CD4-positive, alpha-beta T cell treated with Interleukin-4 for 1 hour (primary cell): ENCODE measurements at regions not wholly inside any gene's neighbourhood (a gene's known extent, or its start where the extent isn't known, plus 50 kb on each side); places are given as distances from the start of the nearest gene placed in this dataset.
"Not testable (repeated sequence)": the region's sequence is repeated elsewhere in the genome, so short reads cannot be mapped to it uniquely, and the experiment has no call there.

ENCODE experiments used
- DNase-seq, 2 donors: peaks; one replicate each; pipeline ENCODE4 v3.0.0-alpha.2; 2020 to 2022

DNA sequence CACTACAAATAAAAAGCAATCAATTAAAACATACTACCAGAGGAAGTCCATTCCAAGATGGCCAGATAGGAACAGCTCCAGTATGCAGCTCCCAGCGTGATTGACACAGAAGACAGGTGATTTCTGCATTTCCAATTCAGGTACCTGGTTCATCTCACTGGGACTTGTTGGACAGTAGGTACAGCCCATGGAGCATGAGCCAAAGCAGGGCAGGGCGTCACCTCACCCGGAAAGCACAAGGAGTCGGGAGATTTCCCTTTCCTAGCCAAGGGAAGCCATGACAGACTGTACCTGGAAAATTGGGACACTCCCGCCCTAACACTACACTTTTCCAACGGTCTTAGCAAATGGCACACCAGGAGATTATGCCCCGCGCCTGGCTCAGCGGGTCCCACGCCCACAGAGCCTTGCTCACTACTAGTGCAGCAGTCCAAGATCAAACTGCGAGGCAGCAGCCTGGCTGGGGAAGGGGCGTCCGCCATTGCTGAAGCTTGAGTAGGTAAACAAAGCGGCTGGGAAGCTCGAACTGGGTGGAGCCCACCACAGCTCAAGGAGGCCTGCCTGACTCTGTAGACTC lies 106.0 kb downstream of the BUD13 start:
- not testable (repeated sequence) for DNase-seq

DNA sequence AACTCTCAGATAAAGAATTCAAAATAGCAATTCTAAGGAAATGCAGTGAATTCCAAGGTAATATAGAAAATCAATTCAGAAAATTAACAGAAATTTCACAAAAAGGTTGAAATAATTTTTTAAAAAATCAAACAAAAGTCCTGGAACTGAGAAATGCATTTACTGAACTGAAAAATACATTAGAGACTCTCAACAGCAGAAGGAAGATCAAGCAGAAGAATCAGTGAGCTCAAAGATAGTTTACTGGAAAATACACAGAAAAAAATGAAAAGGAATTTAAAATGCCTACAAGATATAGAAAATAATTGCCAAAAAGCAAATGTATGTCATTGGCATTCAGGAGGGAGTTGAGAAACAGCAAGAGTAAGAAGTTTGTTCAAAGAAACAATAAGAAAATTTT lies 107.3 kb downstream of the BUD13 start:
- DNase-seq: no peak

DNA sequence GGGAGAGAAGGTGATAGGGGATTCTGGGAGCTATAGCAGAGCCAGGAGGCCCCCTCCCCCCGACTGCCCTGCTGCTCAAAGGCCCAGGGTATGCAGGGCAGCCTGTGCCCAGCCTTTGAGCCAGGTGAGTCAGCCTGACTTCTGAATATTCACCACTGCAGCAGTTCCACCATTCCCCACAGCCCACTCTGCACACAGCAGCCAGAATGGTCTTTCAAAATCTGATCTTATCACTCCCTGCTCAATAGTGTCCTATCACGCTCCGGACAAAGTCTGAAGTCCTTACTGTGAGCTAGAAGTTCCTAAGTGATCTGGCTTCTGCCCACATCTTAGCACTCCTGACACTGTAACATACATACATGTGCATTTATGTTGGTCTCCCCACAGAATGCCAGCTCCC lies 111.7 kb downstream of the BUD13 start:
- DNase-seq: no peak

DNA sequence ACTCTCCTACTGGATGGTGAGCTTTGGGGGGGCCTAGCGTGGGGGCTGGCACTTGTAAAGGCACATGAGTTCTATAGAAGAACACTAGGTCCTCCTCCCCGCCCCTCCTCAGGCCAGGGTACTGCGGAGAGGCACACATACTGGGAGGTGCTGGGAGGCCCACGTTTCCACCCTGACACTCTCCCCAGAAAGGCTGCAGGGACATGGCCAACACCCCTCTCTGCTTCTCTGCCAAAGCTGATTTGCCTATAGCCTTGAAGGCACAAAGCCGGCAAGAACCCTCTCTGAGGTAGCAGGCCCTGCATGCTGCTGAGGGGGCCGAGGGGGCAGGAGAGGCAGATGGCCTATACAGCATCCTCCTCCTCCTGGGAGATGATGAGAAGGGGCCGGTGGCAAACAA lies 112.8 kb downstream of the BUD13 start:
- no peak for DNase-seq

DNA sequence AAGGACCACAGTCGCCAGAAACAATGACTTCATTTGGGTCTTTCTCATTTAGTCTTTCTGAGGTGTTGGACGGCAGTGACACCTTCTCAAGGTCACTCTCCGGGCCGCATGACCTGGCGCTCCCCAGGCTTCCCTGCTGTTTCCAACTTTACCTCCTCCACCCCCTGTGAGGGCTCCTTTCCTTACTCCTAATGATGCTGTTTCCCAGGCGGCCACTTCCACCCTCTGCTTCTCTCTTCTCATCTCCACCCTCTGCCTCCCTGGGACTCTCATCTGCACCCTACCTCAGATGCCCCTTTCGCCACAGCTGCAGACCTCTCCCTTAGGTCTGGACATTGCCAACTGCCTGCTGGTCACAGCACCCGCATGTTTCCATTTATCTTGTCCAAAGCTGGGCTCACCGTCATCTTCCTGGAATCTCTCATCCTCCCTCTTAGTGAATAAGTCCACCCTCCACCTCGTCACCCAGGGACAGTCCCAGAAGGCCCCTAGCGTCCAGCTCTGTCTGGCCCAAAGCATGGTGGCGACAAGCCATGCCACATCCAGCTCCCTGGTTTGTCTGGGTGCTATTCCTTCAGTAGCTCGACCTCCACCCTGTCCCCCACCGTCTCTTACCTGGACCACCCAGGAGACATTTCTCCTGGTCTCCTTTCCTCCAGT lies 113.8 kb downstream of the BUD13 start:
- no peak for DNase-seq

DNA sequence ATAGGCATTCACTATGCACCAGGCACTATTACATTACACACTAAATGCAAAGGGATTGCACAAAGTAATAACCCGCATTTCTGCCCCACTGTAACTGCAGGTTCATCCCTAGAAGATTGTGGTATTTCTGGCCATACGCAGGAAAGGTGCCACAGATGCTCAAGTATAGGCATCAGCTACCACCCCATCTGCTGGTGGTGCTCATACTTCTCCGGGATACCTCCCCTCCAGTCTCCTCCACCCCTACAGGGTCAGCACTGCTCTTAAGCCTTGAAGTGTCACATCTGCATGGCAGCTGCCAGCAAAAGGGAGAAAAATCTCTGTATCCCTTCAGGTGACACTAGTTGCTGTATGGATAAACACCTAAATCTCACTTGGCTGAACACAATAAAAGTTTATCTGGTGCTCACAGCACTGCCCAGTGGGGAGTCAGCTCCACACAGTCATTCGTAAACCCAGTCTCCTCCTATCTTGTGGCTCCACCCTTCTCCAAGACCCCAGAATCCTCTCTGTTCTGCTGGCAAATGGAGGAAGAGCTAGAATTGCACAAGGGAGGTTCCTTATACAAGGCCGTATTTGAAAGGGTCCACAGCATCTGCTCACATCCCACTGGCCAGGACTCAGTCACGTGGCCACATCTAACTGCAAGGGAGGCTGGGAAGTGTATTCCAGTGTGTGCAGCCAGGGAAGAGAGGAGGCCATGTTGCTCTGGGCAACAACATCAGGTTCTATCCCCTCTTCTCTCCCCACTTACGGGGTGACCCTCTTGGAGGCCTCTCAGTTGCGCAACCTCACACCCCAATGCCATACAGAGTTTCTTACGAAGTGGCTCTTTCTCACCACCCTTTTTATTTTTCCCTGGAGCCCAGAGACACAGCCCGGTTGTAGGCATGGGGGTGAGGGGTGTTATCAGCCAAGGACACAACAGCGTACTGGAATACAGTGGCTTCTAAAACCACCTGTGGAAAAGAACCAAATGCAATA lies 114.7 kb downstream of the BUD13 start:
- DNase-seq: no peak

DNA sequence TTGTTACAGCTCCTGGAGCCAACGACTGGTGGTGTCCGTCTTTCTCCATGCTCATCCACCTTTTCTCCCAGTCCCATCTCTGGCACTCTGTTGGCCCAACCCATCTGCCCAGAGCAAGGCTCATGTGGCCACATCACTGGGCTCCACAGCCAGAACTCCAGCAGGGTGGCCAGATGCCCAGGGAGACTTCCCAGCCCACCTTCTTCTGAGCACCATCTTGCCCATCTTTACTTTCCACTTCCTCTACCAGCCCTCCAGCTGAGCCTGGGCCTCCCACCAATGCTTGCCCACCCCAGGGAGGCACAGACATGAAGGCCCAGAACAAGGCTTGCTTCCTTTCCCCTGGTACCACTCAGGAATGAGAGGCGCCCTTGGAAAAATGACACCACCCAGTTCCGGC lies 116.8 kb downstream of the BUD13 start:
- DNase-seq: no peak

DNA sequence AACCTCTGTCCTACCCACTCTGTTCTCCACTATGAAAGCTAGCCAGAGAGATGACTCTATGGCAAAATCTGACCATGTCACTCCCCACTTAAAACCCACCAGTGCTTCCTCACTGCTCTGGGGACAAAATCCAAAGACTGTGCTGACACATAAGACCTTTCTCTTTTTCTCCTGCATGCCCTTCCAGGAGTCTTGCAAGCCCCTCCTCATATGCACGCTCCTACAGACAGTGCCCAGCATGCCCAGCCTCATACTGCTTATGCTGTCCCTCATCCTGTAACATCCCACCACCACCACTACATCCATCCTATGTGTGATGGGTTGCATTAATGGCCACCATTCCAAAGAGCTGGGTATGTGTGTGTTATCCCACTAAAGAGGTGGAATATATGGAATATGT lies 118.3 kb downstream of the BUD13 start:
- DNase-seq: no peak

DNA sequence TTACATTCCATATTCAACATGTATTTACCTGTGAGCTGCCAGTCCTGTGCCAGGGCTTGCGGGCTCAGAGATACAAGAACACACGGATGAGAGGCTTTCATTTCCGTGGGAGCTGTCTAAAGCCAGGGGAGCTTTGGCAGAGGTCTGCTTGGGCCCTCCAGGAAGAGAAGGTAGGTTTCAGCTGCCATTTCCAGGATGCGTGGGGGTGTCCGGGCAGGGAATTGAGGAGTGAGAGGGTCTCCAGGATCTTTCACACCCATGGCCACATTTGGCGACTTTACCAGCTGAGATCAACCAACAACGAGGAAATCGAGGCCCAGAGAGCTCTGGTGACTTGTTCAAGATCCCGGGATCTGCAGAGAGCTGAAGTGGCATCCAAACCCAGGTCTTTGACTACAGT lies 119.6 kb downstream of the BUD13 start:
- no peak for DNase-seq

DNA sequence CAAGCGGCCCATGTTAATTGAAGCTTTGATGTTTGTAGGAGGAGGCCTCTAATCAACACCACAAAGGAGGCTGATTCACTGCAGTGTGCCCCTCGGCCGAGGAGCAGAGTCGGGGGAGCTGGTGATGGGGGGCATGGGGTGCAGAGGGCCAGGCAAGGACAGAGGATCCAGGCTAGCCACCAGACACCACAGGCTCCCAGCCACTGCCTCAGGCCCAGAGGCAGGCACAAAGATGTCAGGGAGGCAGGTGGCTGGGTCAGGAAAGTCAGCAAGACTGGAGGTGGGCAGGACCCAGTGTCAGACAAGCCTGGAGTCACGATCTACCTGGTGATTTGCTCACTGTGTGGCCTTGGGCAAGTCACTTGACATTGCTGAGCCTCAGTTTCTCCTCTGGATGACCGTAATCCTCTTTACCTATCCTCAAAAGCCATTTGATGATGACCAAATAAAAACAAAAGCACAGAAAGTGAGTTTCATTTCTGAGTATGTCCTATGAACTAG lies 121.0 kb downstream of the BUD13 start:
- no peak for DNase-seq

DNA sequence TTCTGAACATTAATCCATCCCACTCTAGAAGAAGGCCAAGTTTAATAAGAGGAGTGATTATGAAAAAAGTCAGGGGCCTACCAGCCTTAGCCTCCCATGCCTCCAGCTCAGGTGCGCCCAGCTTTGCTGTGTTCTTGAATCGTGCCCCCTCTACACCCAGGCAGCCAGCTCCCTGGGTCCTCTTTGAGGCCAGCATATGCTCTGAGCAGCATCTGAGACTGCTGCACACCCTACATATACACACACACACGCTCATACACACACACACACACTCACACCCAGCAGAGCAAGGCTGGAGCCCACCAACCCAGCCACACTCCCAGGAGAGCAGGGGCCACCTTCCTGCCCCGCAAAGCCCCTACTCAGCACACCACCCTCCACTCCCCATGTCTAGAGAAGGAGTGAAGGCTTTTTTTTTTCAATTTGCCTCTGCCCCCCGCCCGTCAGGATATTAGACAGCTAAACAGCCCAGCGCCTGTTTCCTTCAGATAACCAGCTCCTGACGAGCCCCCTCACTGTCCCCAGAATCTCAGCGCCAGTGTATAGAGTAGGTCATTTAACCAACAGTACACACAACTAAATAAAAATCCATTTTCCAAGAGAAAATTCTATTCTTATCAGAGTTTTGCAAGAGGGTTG lies 121.6 kb downstream of the BUD13 start:
- DNase-seq: no peak

DNA sequence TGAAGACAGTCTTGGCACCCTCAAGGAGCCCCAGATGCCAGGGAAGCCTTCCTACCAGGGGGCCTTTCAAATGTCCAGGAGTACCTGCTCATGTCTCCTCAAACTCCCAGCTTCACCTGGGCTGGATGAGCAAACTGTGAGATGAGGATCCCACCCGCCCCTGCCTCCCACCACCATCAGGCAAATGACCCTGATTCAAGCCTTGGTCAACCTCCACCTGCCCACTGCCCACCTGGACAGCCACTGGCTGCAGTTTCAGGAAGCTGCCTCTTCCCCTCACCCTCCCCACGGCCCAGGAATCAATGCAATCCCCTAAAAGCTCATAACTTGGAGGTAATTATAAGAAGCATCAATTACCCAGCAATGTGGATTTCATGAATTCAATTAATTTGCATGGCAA lies 122.7 kb downstream of the BUD13 start:
- DNase-seq: no peak

DNA sequence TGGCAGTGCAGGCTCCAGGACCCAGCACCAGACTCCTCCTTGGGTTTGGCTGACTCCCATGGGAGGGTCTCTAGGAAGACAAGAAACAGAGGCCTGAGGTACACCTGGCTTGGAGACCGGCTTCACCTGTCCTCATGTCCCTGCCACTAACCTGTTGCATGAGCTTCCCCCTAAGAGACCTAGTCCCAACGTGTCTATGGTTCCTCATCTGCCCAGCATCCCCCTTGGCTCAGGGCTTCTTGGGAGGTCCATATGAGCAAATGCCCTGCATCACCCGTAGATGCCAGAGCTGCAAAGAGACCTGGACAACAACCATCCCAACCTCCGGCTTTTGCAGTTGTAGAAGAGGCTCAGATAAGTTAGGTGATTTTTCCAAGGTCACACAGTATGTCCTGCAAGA lies 123.5 kb downstream of the BUD13 start:
- no peak for DNase-seq

DNA sequence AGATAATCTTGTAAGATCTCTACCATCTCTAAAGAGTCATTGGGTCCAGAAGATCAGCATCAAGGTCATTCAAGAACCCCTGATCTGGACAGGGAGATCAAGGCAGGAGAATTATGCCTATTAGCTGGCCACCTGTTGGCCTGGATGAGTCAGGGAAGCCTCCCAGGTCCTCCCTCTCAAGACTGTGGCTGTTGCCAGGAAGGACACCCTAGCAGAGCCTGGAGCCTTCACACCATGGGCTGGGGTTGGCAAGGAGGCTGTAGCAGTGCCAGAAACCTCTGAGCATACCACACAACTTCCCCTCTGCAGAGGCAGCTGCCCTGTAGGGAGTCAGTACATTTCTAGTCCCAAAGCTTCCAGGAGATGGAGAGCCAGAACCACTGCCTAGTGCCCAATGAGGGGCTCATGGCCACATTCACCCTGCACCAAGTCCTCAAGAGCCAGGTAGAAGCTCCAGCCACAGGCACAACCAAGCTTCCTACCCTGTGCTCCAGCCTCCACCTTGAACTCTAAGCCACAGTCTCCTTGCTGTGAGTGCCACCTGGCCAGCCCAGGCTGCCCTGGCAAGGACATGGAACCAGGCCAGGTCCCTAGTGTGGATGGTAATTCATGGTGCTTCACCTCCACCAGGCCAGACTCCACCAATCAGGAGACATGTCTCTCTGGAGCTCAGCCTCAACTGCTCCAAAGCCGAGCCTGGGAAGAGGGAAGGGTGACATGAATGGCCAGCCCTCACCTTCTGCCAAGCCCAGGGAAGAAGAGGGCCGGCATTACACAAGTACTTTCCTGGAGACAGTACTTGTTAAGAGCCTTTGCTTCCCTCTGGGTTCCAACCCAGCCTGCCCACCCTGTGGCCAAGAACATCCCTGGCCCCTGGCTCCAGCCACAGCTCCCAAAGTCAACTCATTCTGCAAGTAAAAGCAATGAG lies 124.3 kb downstream of the BUD13 start:
- no peak for DNase-seq

DNA sequence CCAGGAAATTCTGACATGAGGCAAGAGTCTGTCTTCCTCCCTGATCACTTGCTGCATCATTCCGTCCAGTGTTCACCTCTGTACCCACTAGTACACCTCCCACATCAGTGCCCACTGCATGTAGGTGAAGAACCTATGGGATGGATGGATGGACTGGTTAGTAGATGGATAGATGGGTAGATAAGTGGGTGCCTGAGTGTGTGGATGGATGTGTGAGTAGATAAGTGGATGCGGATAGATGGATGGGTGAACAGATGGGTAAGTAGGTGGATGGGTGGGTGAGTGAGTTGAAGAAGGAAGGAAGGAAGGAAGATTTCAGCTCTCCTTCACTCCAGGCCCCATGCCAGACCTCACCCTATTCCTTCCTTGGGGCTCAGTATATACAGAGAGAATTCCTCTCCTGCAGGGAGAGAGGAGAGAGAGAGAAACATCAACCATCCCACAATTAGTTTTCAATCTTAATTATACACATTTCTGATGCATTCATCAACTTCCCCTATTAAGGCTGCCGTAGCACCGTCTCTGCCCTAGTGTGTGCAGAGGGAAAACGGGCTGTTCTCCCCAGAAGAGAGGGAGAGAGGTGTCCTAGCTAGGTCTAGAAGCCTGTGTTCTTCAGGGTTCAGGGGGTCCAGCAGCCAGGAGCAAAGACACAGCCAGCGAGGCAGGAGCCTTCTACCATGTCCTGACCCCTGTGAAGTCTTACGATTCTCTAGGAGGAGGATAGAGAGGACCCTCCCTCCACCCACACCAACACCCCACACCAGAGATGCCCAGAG lies 125.3 kb downstream of the BUD13 start:
- DNase-seq: no peak

DNA sequence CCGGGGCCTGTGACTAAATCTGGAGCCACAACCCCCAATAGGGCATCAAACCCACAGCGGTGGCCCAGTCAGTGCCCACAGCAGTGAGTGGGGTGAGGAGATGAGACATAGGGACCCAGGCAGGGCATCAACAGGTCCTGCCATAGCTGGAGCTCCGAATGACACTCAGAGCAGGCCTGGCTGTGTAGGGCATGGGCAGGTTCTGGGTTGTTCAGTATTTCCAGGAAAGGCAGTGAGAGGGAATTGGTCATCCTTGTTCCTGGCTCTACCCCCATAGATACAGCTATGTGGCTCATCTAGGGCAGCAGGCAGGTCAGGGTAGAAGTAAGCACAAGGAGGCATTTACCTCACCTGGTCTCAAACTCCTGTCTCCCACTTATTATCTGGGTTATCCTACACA lies 126.6 kb downstream of the BUD13 start:
- DNase-seq: no peak

DNA sequence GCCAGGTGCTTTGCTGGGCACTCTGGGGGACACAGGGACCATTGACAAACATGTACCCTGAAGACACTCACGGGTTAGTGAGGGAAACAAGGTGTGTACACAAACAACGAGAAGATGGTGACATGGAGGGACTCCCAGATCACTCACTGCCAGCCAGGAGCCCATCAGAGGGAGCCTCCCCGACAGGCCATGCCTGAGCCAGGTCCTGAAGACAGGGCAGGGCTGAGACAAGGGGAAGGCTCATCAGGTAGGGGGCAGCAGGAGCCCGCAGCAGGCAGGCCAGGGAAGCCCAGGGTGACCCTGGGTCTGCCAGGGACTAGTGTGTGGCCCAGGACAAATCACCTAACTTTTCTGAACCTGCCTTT lies 127.9 kb downstream of the BUD13 start:
- no peak for DNase-seq

DNA sequence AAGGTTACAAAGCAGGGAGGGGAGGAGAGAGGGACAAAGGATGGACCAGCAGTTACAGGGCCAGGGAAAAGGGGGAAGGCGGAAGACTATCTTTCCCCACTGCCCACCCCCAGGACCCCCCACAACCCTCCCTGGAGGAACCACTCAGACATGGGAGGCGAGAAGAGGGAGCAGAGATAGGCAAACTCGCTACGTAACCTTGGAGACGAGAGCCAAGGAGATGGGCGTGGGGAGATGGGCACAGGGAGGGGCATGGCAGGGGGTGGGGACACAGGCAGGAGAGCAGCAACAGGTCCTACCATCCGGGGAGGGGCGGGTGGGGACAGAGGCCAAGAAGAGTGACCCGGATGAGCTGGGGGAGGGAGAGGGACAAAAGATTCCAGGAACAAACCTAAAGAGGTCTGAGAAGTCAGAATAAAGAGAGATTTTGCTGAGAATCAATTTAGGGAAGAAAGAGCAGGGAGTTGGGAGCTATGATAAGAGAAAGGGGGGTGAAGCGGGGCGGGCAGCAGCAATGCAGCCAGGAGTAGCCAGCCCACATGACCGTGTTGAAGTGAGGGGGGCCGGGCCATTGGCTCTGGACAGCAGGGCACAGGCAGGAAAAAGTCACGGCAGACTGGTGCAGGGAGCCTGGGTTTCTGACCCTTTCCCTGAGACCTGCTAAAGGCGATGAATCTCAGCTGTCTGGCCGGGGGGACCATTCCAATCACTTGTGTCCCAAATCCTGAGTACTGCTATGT lies 128.4 kb downstream of the BUD13 start:
- no peak for DNase-seq

DNA sequence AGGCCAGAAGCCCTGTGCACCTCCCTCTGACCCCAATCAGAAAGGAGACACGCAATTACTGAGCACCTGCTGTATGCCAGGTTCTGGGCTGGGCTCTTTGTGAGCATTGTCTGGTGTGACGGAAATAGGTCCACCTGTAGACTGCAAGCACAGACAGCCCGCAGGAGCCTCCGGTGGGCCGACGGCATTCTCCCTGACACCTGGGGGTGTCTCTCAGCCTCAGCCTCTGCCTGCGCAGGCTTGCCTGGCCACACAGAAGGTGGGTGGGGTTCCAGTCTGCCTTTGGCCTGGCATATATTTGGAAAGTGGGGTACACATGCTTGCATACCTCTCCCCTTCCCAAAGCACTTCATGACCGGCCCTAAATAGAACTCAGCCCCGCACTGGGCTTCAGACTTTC lies 129.3 kb downstream of the BUD13 start:
- no peak for DNase-seq

DNA sequence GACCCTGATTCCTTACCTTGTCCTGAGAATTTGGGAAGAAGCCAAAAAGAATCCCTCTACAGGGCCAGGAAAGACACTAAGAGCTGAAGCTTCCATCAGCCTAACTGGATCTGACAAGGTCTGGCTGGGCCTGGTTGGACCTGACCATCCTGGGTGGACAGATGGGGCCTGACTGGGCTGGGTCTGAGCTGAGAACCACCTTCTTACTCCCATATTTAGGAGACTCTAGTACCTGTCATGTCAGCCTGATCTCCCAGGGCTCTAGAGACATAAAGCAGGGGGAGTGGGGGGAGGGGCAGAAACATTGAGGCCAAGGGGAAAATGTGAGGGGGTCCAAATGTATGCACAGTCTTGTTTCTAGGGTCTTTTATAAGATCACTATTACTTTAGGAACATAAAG lies 129.9 kb downstream of the BUD13 start:
- DNase-seq: no peak

DNA sequence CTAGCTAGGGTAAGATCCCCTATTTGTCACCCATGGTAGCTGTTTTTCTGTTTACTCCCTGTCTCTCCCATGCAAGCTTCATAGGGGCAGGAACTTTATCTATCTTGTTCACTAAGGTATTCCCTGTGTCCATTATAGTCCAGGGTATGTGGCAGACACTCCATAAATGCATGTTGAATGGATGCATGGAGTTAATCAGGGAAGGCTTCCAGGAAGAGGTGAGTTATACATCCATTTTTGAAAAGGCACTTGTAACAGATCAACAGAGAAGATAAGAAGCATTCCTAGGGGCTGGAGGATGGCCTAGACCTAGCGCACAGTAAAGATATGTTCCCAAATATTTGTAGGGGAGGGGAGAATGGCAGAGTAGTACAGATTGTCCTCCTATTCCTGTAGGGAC lies 130.3 kb downstream of the BUD13 start:
- DNase-seq: no peak
